Endometrial microvascular endothelial cells (primary cell): ENCODE measurements at regions not wholly inside any gene's neighbourhood (a gene's known extent, or its start where the extent isn't known, plus 50 kb on each side); places are given as distances from the start of the nearest gene placed in this dataset.
"Not testable (repeated sequence)": the region's sequence is repeated elsewhere in the genome, so short reads cannot be mapped to it uniquely, and the experiment has no call there.

ENCODE experiments used
- in situ Hi-C: cut with HindIII; loops from 2 replicates; pipeline ENCODE4 v1.10.0; 2017; ENCODE audit warnings: low sequenced_read_pairs, low pct_unique_long_range_greater_than_20kb; ENCODE audit errors: inconsistent ontology term

DNA sequence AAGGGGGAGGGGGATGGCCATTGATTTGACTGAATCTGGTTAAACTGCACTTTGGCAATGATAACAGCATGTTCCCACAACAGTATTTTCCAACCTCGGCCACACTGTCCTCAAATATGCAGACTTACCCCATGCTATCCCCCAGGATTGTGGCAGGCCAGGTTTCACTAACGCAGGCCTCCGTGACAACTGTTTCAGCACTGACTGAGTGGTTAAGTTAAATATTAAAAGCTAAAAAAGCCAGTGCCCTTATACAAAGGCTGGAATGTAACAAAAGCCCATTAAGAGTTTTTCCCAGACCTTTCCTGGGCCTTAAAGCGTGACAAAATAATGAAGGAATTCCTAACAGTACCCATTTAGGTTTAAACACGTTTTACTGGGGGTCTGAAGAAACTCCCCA lies 202.9 kb downstream of the USP25 start:
- in situ Hi-C loops: no loop called here

DNA sequence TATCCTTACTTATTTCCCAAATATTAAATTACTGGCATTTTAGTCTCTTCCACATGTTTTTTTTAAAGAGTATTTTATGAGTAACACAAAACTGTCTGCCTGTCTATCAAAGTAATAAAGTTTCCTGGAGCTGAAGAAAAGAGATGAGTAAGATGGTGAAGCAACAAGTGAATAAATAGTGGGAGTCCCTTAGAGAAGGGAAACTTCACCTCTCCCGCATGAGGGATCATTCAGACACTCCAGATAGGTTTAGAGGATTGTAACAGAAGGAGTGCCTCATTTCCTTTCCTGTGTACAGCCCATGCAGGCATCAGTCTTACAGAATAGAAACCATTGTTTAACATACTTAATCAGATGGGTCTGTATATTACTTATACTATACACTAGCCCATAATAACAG lies 205.7 kb downstream of the USP25 start:
- in situ Hi-C loops: no loop called here

DNA sequence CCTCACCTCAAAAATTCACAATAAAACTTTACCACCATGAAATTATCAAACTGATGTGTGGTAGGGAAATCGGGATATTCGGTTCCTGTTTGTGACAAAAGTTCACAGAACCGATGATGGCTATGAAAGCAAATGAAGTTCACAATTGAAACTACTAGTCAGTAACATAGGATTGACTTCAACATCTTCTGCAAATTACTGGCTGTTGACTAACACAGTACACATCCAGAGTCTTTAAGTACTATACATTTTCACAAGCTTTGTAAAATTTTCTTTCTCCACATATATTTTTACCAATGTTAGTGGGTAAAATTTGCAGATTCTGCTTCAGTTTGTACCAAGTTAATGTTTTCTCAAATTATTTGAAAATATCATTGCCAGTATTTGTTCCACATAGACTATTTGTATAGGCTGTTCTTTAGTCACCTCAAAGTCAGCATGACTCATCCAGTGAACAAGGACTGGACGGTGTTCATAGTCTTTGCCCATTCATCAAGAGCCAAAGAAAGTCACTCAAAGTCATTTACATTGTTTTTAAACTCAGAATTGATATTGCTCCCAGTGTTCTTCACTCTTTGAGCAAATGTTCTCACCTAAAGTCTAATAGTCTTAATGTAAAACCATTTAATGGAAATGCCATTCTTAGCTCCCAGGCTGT lies 213.4 kb downstream of the USP25 start:
- in situ Hi-C loops: no loop called here

DNA sequence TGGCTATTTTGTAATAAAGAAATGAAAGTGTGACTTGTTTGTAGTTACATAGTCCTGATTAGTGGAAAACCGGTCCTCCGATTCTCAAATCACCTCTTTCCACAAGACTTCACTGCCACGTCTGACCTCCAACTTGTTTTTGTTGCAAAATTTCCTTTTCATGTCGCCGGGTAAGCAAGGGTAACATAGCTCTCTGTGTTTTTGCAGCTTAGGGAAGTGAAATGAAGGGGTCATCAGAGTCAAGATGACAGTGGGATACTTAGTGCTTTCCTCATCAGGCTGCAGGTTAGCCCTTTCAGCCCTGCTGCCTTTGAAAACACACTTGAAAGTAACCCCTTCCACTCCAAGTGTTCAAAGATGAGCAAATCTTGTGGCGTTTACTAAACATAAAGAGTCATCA lies 217.9 kb downstream of the USP25 start:
- in situ Hi-C loops: no loop called here

DNA sequence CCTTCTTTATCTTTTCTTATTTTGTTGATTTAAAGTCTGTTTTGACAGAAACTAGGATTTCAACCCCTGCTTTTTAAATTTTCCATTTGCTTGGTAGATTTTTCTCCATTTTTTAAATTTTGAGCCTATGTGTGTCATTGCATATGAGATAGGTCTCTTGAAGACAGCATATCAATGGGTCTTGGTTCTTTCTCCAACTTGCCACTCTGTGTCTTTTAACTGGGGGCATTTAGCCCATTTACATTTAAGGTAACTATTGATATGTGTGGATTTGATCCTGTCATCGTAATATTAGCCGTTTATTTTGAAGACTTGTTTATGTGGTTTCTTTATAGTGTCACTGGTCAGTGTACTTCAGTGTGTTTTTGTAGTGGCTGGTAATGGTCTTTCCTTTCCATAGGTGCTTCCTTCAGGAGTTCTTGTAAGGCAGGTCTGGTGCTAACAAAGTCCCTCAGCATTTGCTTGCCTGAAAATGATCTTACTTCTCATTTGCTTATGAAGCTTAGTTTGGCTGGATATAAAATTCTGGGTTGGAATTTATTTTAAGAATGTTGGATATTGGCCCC lies 223.9 kb downstream of the USP25 start:
- in situ Hi-C loops: no loop called here

DNA sequence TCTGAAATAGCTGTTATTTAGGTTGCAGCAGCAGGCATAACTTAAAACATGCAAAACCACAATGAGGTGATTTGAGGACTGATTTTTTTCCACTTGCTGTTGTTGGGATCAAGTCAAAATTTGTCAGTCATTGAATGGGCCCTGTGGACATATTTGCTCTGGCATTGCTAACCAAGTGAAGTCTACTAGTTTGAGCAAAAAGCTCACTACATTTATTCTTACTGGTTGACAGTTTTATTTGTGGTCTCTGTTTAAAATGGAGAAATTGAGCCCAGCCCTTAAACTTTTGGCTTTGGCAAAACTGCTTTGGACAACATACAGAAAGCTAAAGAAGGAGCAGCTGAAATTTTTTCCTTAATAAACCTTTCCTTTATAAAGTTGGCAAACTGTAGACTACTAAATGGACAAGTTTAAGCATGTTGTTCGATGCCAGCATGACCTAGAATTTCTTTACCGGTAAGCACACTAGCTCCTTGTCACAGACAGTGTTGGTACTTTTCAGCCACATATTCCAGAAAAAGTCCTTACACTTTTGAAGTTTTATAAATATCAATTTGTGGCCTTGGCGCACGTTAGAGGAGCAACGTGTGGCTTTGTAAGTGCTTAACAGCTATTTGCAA lies 234.6 kb downstream of the USP25 start:
- in situ Hi-C loops: no loop called here

DNA sequence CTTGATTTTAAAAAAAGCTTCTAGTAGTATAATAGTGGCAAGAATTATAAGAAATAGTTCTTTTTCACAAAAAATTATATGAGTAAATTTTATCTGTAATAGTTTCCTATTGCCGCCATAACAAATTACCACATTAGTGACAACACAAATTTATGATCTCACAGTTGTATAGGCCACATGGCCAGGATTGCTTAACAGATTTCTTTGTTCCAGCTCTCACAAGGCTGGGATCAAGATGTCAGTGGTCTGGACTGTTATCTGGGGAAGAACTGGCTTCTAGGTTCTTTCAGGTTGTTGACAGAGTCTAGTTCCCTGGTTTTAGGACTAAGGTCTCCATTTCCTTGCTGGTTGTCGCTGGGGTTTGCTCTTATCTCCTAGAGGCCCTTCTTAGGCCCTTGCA lies 236.4 kb downstream of the USP25 start:
- in situ Hi-C loops: no loop called here

DNA sequence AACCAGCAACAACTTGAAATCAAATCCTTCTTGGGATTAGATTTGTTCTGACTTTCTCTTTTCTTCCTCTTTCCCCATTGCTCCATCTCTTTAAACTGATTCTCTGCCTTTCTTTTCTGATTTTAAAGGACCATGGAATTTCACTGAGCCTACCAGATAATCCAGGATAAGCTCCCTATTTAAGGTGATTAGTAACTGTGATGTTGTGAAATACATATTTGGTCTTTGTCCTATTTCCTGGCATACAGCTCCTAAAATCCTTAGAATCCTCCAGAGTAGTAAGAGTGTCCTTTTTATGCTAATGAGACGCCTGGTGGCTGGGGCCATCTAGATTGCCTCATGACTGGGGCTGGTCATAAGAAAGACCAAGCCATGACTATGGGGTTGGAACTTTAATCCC lies 236.9 kb downstream of the USP25 start:
- in situ Hi-C loops: no loop called here

DNA sequence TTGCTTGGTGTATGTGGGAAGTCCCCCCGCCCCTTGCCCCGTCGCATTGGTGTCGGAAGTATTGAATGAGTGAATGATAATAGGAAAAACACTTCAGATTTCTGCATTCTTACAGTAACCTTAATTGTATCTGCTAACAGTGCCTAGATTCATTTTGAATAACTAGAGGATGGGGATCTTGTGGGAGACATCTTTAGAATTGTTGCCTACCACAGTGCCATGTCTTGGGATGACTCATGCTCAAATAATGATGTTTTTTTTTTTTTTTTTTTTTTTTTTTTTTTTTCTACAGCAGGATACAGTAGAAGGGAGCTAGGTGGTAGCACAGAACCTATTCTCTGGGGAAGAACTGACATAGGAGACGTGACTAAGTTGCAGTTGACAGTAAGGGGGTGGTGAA lies 237.9 kb downstream of the USP25 start:
- in situ Hi-C loops: no loop called here

DNA sequence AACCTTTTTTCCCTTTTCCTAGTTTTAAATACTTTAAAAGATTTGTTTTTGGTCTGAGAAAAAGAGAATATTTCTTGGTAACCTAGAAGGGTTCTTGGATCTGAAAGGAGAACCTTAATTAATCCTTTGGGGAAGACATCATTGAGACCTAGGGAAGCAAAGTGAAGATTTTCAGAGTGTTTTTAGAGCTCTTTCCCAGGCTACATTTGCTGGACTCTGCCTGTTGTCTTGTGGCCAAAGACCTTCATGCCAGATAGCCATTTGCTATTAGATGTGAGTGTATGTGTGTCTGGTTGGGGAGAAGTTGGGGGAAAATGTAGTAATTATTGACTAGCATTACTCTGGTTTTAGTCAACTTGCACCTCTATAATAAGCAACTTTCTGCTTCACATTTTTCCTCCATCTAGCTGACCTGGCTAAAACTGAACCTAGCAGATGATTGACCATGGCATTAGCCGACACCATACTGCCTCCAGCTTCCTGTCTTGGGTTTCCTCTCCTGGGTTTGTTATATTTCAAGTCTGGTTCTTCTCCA lies 239.1 kb downstream of the USP25 start:
- in situ Hi-C loops: no loop called here

DNA sequence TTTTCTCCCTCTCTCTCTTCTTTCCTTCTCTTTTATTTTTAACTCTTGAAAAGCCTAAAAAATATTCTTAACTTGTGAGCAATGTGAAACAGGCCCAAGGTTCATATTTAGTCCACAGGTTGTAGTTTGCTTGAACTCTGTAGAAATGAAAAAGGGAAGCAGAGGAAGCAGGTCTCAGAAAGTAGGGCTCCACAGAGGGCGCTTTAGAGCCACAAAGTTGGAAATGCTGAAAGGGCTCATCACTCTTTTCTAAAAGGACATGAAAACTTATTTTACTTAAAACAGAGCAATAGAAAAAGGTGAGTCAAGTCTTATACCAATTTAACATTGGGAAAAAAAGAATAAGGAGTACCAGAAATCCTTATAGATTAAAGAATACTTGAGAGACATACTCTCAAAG lies 247.0 kb downstream of the USP25 start:
- in situ Hi-C loops: no loop called here

DNA sequence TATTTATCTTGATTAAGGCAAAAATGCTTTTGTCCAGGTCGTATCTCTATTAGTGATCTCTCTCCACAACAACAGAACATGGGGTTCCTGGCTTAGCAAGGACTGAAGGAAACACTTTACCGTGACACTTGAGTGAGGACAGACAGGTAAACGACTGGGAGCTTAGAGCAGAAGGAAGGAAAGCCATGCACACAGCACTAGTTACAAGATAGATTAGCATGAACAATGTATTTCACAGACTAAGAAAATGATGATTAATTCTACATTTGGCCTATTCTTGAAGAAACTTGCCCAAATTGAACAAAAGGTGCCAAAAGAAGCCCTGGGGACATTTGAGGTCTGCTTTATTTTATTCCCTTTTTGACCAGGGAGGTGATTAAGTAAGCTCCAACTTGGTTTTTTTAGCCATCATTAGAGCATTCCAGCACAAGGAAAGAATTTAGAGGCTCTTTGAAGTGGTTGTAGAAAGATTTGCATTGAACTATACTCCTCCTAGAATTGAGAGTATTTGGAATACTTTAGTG lies 248.5 kb downstream of the USP25 start:
- in situ Hi-C loops: no loop called here

DNA sequence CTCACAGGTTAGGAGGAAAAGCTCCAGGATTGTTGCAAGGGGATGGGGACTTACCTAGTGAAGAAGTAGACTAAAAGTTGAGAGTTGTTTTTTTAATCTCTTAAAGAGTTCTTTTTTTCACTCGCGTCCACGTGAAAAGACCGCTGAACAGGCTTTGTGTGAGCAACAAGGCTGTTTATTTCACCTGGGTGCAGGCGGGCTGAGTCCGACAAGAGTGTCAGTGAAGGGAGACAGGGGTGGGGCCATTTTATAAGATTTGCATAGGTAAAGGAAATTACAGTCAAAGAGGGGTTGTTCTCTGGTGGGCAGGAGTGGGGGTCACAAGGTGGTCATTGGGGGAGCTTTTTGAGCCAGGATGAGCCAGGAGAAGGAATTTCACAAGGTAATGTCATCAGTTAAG lies 249.7 kb downstream of the USP25 start:
- in situ Hi-C loops: not testable (repeated sequence)

DNA sequence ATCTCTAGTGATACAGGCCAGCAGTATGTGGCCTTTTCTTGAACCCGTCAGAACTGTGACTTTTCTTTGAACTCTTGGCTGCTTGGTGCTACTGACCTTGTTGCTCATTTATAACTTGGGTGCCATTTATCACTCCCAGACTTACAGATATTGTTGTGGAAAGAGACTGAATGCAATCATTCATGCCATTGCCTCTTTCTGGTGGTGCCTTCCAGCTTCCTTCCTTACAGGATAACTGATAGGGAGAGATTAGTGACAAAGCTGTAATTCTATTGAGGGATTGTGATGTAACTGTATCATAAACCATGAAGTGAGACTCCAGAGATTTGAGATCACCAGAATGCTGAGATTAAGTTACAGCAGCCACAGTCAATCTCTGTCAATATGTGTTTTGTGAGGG lies 256.5 kb downstream of the USP25 start:
- in situ Hi-C loops: no loop called here

DNA sequence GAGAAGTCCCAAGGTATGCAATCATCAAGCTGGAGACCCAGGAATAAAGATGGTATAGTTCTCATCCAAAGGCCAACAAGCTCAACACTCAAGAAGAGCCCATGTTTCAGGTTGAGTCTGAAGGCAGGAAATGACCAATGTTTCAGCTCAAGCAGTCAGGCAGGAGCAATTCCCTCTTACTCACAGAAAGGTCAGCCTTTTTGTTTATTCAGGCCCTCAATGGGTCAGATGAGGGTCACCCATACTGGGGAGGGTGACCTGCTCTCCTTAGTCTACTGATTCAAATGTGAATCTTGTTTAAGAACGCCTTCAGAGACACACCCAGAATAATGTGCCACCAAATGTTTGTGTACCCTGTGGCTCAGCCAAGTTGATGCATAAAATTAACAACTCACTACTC lies 262.4 kb downstream of the USP25 start:
- in situ Hi-C loops: no loop called here

DNA sequence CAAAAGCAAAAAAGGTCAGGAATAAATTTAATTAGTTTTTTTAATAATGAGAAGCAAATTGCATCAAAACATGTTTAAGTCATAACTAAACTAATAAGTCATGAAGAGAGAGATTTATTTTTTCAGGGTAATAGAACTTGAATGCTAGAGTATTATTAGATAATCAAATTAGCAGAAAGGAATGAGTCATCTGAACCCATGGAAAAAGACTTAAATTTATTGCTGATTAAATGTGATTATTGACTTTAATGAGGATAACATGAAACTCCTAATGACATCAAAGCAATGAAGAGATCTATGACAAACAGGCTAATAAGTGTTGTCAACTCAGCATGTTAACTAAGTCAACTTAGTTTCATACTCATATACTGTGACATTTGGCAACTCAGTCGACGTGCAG lies 264.2 kb downstream of the USP25 start:
- in situ Hi-C loops: no loop called here

DNA sequence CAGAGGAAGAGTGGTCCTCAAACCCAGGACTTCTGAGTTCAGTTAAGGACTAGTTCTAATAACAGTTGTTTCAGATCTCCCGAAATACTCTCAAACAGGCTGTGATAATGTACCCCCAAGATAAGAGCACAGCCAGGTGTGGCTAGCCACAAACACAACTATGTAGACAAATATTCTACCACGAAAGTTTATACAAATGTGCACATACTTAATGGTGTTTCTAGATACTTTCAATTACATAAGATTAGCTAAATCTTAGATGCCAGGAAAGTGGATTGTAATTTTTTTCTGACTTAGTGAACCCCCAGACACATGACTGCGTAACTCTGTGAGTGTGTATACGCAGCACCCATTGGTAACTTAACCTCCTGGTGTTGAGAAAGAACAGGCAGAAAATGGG lies 270.0 kb downstream of the USP25 start:
- in situ Hi-C loops: no loop called here

DNA sequence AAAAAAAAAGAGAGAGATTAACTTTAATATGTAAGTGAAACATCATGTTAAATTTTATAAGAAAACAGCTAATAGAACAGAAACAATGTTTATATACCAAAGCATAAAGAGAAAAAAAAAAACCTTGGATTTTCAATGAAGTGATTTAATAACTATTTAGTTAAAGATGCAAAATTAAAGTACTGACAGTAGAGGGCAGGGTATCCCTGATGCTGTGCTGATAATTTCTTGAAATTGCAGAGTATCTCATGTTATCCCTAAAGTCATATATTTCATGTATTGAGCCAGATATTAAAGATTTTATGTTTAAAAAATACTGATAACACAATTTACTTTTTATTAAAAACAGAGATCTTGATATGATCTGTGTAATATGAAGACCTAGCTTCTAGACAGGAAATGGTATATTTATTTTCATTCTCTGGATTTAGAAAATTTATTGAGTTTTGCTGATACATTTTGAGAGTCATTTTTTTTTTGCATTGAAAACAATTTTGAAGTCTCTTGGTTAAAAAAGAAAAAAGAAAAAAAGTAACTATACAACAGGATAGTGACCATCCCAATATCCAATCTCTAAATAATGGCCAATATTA lies 273.2 kb downstream of the USP25 start:
- in situ Hi-C loops: no loop called here

DNA sequence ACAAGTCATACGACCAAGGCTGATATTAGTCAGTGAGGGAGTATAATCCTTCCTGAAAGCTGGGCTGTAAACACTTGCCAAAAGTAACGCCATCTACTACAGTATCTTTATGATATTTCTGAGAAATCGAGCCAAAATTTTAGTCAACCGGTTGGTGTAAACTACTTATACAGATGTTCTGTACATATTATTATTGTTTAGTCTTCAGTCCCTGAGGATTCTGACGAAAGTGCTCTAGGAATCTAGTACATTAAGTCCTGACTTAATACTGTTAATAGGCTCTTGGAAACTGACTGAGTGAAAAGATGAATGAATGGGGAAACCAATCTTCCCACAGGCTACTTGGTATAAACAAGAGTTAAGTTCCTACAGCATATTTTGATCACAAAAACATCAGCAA lies 274.3 kb downstream of the USP25 start:
- in situ Hi-C loops: no loop called here

DNA sequence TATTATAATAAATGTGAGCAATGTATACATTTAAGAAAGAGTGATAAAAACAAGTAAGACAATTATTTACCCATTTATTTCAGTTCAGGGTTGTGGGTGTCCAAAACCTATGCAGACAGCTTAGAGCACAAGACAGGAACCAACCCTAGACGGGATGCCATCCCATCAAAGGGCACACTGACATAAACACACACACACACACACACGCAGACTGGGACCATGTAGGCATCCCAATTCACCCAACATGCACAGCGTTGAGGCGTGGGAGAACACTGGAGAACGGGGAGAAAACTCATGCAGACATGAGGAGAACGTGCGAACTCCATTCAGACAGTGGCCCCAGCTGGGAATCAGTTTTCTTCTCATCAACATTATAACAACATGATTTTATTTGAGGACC lies 274.7 kb downstream of the USP25 start:
- in situ Hi-C loops: no loop called here
